PFSK-1 (cell line): ENCODE measurements at regions not wholly inside any gene's neighbourhood (a gene's known extent, or its start where the extent isn't known, plus 50 kb on each side); places are given as distances from the start of the nearest gene placed in this dataset.

Source experiments
- FOXP2 ChIP-seq: optimal IDR thresholded peaks from 2 replicates; pipeline ENCODE3; 2011; ENCODE audit warnings: borderline replicate concordance, control low read depth, inconsistent platforms; ENCODE audit not compliant: insufficient read depth; ENCODE audit errors: extremely low read length, extremely low read depth
- POLR2AphosphoS5 ChIP-seq: IDR thresholded peaks from 2 replicates; pipeline ENCODE4 v1.6.1; 2012; ENCODE audit warnings: low read depth, mild to moderate bottlenecking, control low read depth, low read length, moderate library complexity
- SIN3A ChIP-seq: IDR thresholded peaks from 2 replicates; pipeline ENCODE4 v1.6.1; 2012; ENCODE audit warnings: mild to moderate bottlenecking, low read length, moderate library complexity, borderline replicate concordance; ENCODE audit not compliant: insufficient read depth
- TAF1 ChIP-seq: IDR thresholded peaks from 2 replicates; pipeline ENCODE4 v1.6.1; 2012; ENCODE audit warnings: low read length, control low read depth, borderline replicate concordance; ENCODE audit not compliant: insufficient read depth
- TF ChIP-seq, protein P1 (sequence below), 2 experiments: IDR thresholded peaks; 2 replicates each; pipeline versions ENCODE4 v1.6.1 to v1.8.0; 2011 to 2012; ENCODE audit warnings: low read depth in 2 of 2, low read length in 2 of 2, control low read depth in 1 of 2, inconsistent platforms in 1 of 2, mild to moderate bottlenecking in 1 of 2, moderate library complexity in 1 of 2; ENCODE audit not compliant: insufficient read depth in 1 of 2

DNA sequence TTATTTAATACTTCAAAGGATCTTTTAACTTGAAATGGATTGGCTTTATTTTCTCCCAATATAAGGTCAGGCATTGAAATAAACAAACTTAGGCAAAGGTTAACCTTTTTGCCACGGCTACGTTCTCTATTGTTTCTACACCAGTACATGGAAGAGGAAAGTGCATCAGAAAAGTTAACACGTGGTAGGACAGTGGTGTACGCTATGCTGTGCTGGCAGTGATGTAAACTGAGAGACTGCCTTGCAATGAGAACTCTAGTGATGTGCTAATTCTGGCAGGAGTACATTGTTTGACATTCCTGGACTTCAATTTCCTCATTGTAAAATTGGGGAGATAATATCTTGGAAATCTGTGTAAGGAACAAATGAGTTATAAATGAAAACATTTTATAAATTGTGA is 208.2 kb downstream of the TMA16 start:
- TF ChIP-seq POLR2AphosphoS5 (no peak), SIN3A (no peak), TAF1 (no peak), FOXP2 (no peak)
- TF ChIP-seq, protein P1, sequence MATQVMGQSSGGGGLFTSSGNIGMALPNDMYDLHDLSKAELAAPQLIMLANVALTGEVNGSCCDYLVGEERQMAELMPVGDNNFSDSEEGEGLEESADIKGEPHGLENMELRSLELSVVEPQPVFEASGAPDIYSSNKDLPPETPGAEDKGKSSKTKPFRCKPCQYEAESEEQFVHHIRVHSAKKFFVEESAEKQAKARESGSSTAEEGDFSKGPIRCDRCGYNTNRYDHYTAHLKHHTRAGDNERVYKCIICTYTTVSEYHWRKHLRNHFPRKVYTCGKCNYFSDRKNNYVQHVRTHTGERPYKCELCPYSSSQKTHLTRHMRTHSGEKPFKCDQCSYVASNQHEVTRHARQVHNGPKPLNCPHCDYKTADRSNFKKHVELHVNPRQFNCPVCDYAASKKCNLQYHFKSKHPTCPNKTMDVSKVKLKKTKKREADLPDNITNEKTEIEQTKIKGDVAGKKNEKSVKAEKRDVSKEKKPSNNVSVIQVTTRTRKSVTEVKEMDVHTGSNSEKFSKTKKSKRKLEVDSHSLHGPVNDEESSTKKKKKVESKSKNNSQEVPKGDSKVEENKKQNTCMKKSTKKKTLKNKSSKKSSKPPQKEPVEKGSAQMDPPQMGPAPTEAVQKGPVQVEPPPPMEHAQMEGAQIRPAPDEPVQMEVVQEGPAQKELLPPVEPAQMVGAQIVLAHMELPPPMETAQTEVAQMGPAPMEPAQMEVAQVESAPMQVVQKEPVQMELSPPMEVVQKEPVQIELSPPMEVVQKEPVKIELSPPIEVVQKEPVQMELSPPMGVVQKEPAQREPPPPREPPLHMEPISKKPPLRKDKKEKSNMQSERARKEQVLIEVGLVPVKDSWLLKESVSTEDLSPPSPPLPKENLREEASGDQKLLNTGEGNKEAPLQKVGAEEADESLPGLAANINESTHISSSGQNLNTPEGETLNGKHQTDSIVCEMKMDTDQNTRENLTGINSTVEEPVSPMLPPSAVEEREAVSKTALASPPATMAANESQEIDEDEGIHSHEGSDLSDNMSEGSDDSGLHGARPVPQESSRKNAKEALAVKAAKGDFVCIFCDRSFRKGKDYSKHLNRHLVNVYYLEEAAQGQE (IDR thresholded peaks at IDR 0.05; ENCODE audit: insufficient read depth in 1 of 2, low read depth in 2 of 2, low read length in 2 of 2): no peak

GRCh38 chr4:163703251-163703650 is 208.8 kb downstream of the TMA16 start:
- TF ChIP-seq FOXP2: no peak
- TF ChIP-seq POLR2AphosphoS5: no peak
- TF ChIP-seq TAF1: no peak
- TF ChIP-seq SIN3A: no peak
- TF ChIP-seq, protein P1 (IDR thresholded peaks at IDR 0.05; ENCODE audit: insufficient read depth in 1 of 2, low read depth in 2 of 2, low read length in 2 of 2): no peak

DNA sequence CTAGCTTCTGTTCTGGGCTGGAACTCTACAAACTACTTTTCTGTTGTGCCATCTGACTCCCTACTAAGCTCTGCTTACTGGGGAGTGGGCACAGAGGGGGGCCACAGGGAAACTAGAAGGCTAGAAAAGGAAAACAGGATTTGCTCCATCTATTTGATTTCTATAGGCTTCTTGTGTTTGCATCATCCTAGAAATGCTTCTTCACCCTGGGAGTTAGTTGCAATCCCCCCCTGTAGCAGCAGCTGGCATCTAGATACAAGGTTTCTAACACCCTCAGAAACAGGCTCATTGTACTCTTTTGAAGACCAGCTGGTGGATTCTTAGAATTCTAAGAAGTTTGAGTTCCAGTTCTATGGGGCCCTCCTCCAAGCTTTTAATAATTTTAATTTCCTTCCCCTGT is 213.4 kb downstream of the TMA16 start:
- TF ChIP-seq, protein P1 (IDR thresholded peaks at IDR 0.05; ENCODE audit: insufficient read depth in 1 of 2, low read depth in 2 of 2, low read length in 2 of 2): no peak

- no peak for TF ChIP-seq TAF1
- TF ChIP-seq FOXP2: no peak
- TF ChIP-seq, protein P1 (IDR thresholded peaks at IDR 0.05; ENCODE audit: insufficient read depth in 1 of 2, low read depth in 2 of 2, low read length in 2 of 2): no peak
- TF ChIP-seq SIN3A: no peak
- TF ChIP-seq POLR2AphosphoS5: no peak
Measured at GRCh38 chr4:163709601-163710000, 215.1 kb downstream of the TMA16 start.

DNA sequence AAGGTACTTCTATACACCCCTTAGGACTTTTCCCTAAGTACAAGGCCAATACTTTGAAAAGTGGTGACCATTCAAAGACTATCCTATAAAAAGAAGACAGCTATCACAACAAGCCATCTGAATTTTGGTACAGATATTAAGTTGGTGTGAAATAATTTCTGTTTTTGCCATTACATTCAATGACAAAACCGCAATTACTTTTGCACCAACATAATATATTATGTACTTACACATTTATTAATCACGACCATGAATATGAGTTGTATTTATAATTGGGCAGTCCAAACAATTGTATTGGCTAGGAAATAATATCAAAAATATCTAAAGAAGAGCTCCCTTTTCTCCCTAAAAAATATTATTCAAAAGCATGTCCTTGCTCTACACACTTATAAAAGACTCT is 215.7 kb downstream of the TMA16 start:
- TF ChIP-seq TAF1 (no peak), SIN3A (no peak), FOXP2 (no peak), POLR2AphosphoS5 (no peak)
- TF ChIP-seq, protein P1 (IDR thresholded peaks at IDR 0.05; ENCODE audit: insufficient read depth in 1 of 2, low read depth in 2 of 2, low read length in 2 of 2): no peak
